Thyroid gland (tissue), 4 donors: ENCODE measurements at regions not wholly inside any gene's neighbourhood (a gene's known extent, or its start where the extent isn't known, plus 50 kb on each side); places are given as distances from the start of the nearest gene placed in this dataset.
A peak's percentile ranks its signal among the peaks of the same experiment; 100 is the strongest.

ENCODE experiments used
- DNase-seq, 2 donors: peaks; one replicate each; pipeline ENCODE4 v3.0.0-alpha.2; 2019
- H3K27ac ChIP-seq, 3 donors: fragments of 200-600 bp; sonication (generic); 1 replicate in 2 of 3; 2 replicates in 1 of 3; pipeline ENCODE4 v1.5.1; 2016 to 2019; ENCODE audit warnings: mild to moderate bottlenecking in 1 of 3, moderate library complexity in 1 of 3
- H3K27me3 ChIP-seq: fragments of 200-600 bp; sonication (generic); one replicate; pipeline ENCODE4 v1.5.1; 2019
- H3K36me3 ChIP-seq, 2 donors: fragments of 200-600 bp; sonication (generic); one replicate each; pipeline ENCODE4 v1.5.1; 2016 to 2019
- H3K4me1 ChIP-seq, 2 donors: fragments of 200-600 bp; sonication (generic); one replicate each; pipeline ENCODE4 v1.5.1; 2017 to 2019
- H3K4me3 ChIP-seq, 3 donors: fragments of 200-600 bp; sonication (generic); replicated peaks in 1 of 3; 1 replicate in 2 of 3; 2 replicates in 1 of 3; pipeline ENCODE4 v1.5.1; 2016; ENCODE audit warnings: mild to moderate bottlenecking in 1 of 3
- H3K9me3 ChIP-seq: fragments of 200-600 bp; sonication (generic); one replicate; pipeline ENCODE4 v1.5.1; 2017
- CTCF ChIP-seq, 6 experiments: fragments of 200-600 bp in 3 of 6; fragments of 450-650 bp in 3 of 6; sonication (generic) in 3 of 6; IDR thresholded peaks; one replicate each; pipeline ENCODE4 v1.5.1; 2016 to 2019; ENCODE audit warnings: antibody characterized with exemption in 6 of 6, mild to moderate bottlenecking in 2 of 6, inconsistent platforms in 1 of 6, moderate library complexity in 1 of 6
- POLR2A ChIP-seq, 2 donors: fragments of 450-650 bp; IDR thresholded peaks; one replicate each; pipeline ENCODE4 v1.6.1; 2017; ENCODE audit warnings: antibody characterized with exemption in 2 of 2, mild to moderate bottlenecking in 2 of 2, moderate library complexity in 1 of 2
- WGBS, 2 donors: methylation state at CpG; one replicate each; pipeline ENCODE4 v1.1.5; 2017; 5-methylcytosine and 5-hydroxymethylcytosine counted together
- intact Hi-C: fragments of 100-400 bp; cut with DNase I; formaldehyde crosslinking; loops from one replicate; pipeline ENCODE4 v1.15.1; 2023

GRCh38 chr5:89908876-89909275 is 500.7 kb downstream of the CETN3 start:
- no peak for DNase-seq
- no peak for TF ChIP-seq POLR2A (IDR thresholded peaks at IDR 0.05)
- no peak for TF ChIP-seq CTCF (IDR thresholded peaks at IDR 0.05)
- no peak overlapping the region for H3K4me3 ChIP-seq
- intact Hi-C loops: no loop called here
- no peak overlapping the region for H3K27ac ChIP-seq
- H3K9me3 ChIP-seq: no peaks in the 10 kb centered on the region
- H3K36me3 ChIP-seq: no peaks in the 10 kb centered on the region
- no peaks in the 10 kb centered on the region for H3K4me1 ChIP-seq
- no peaks in the 10 kb centered on the region for H3K27me3 ChIP-seq

- no peak for DNase-seq
- WGBS, 2 donors: 91 to 92% methylated on average over 2 of the region's 2 CpGs
- H3K9me3 ChIP-seq: no peaks in the 10 kb centered on the region
These were observed 505.1 kb downstream of the CETN3 start for GRCh38 chr5:89904442-89904841.

GRCh38 chr5:89901983-89902382 is 507.6 kb downstream of the CETN3 start:
- Histone ChIP-seq H3K27ac (no peak overlapping the region), H3K36me3 (no peaks in the 10 kb centered on the region), H3K4me1 (no peaks in the 10 kb centered on the region), H3K27me3 (no peaks in the 10 kb centered on the region), H3K4me3 (no peak overlapping the region), H3K9me3 (no peaks in the 10 kb centered on the region)
- 21% methylated on average over 4 of the region's 4 CpGs for WGBS, 2 donors
- TF ChIP-seq POLR2A (IDR thresholded peaks at IDR 0.05): no peak
- no peak for TF ChIP-seq CTCF (IDR thresholded peaks at IDR 0.05)
- DNase-seq: peak; percentile 19 to 45
- intact Hi-C loops: no loop called here

More at GRCh38 chr5:89904442-89904841, 505.1 kb downstream of the CETN3 start:
- Histone ChIP-seq H3K27me3 (no peaks in the 10 kb centered on the region), H3K4me3 (no peak overlapping the region), H3K36me3 (no peaks in the 10 kb centered on the region), H3K27ac (no peak overlapping the region), H3K4me1 (no peaks in the 10 kb centered on the region)
- intact Hi-C loops: no loop called here
- TF ChIP-seq POLR2A (IDR thresholded peaks at IDR 0.05) (no peak), CTCF (IDR thresholded peaks at IDR 0.05) (no peak)

GRCh38 chr5:89901346-89901745 is 508.2 kb downstream of the CETN3 start:
- WGBS, 2 donors: 65 to 76% methylated on average over 1 of the region's 1 CpG
- H3K27ac ChIP-seq: no peak overlapping the region
- no peak for DNase-seq
- TF ChIP-seq POLR2A (IDR thresholded peaks at IDR 0.05) (no peak), CTCF (IDR thresholded peaks at IDR 0.05) (no peak)
- H3K27me3 ChIP-seq: no peaks in the 10 kb centered on the region
- H3K9me3 ChIP-seq: no peaks in the 10 kb centered on the region
- no peak overlapping the region for H3K4me3 ChIP-seq
- intact Hi-C loops: no loop called here
- no peaks in the 10 kb centered on the region for H3K36me3 ChIP-seq
- no peaks in the 10 kb centered on the region for H3K4me1 ChIP-seq

GRCh38 chr5:89900346-89900745 is 509.2 kb downstream of the CETN3 start:
- TF ChIP-seq CTCF (IDR thresholded peaks at IDR 0.05) (no peak), POLR2A (IDR thresholded peaks at IDR 0.05) (no peak)
- H3K4me3 ChIP-seq: no peak overlapping the region
- H3K27me3 ChIP-seq: no peaks in the 10 kb centered on the region
- H3K36me3 ChIP-seq: no peaks in the 10 kb centered on the region
- DNase-seq: no peak
- WGBS, 2 donors: 88 to 93% methylated on average over 1 of the region's 1 CpG
- no peaks in the 10 kb centered on the region for H3K4me1 ChIP-seq
- intact Hi-C loops: no loop called here
- no peaks in the 10 kb centered on the region for H3K9me3 ChIP-seq
- H3K27ac ChIP-seq: no peak overlapping the region
